ENCODE measurements at regions not wholly inside any gene's neighbourhood (a gene's known extent, or its start where the extent isn't known, plus 50 kb on each side); places are given as distances from the start of the nearest gene placed in this dataset.

GRCh38 chr2:8115966-8116365 is 565.9 kb upstream of the ID2 start:
- intact Hi-C loops (cut with DNase I; ENCODE audit: low total_unique reads) (no loop called here), in situ Hi-C loops (cut with MboI; ENCODE audit: low sequenced_read_pairs in 4 of 4) (no loop called here)
- Histone ChIP-seq H3K27me3 (no peaks in the 10 kb centered on the region), H3K4me3 (no peak overlapping the region), H3K27ac (no peak overlapping the region), H3K36me3 (no peaks in the 10 kb centered on the region), H3K4me1 (no peaks in the 10 kb centered on the region), H3K9me3 (no peaks in the 10 kb centered on the region)
- DNase-seq: no peak
- no peak for ATAC-seq
- TF ChIP-seq POLR2A (IDR thresholded peaks at IDR 0.05) (no peak), CTCF (IDR thresholded peaks at IDR 0.05 in 4 of 5, conservative IDR thresholded peaks at IDR 0.05 in 1 of 5) (no peak)

- no peak overlapping the region for H3K27ac ChIP-seq
- no peaks in the 10 kb centered on the region for H3K27me3 ChIP-seq
- intact Hi-C loops (cut with DNase I; ENCODE audit: low total_unique reads) (no loop called here), in situ Hi-C loops (cut with MboI; ENCODE audit: low sequenced_read_pairs in 4 of 4) (no loop called here)
- H3K36me3 ChIP-seq: no peaks in the 10 kb centered on the region
- H3K9me3 ChIP-seq: no peaks in the 10 kb centered on the region
- no peaks in the 10 kb centered on the region for H3K4me1 ChIP-seq
- TF ChIP-seq CTCF (IDR thresholded peaks at IDR 0.05 in 4 of 5, conservative IDR thresholded peaks at IDR 0.05 in 1 of 5) (no peak), POLR2A (IDR thresholded peaks at IDR 0.05) (no peak)
- ATAC-seq (no peak), DNase-seq (no peak)
- H3K4me3 ChIP-seq: no peak overlapping the region
Measured at GRCh38 chr2:8116661-8117060, 565.2 kb upstream of the ID2 start.

- ATAC-seq: no peak
- Histone ChIP-seq H3K9me3 (no peaks in the 10 kb centered on the region), H3K27ac (peak overlapping the region in 2 of 4 donors; percentile 7 to 20), H3K4me1 (peaks cover 0 to 10% of the 10 kb centered on the region in 2 donors), H3K27me3 (no peaks in the 10 kb centered on the region), H3K4me3 (no peak overlapping the region), H3K36me3 (no peaks in the 10 kb centered on the region)
- in situ Hi-C loops (cut with MboI; ENCODE audit: low sequenced_read_pairs in 4 of 4): no loop called here
- no peak for DNase-seq
- intact Hi-C loops (cut with DNase I; ENCODE audit: low total_unique reads): no loop called here
- TF ChIP-seq CTCF (IDR thresholded peaks at IDR 0.05 in 4 of 5, conservative IDR thresholded peaks at IDR 0.05 in 1 of 5) (no peak), POLR2A (IDR thresholded peaks at IDR 0.05) (no peak)
Measured at GRCh38 chr2:8118940-8119781, 562.7 kb upstream of the ID2 start.

DNA sequence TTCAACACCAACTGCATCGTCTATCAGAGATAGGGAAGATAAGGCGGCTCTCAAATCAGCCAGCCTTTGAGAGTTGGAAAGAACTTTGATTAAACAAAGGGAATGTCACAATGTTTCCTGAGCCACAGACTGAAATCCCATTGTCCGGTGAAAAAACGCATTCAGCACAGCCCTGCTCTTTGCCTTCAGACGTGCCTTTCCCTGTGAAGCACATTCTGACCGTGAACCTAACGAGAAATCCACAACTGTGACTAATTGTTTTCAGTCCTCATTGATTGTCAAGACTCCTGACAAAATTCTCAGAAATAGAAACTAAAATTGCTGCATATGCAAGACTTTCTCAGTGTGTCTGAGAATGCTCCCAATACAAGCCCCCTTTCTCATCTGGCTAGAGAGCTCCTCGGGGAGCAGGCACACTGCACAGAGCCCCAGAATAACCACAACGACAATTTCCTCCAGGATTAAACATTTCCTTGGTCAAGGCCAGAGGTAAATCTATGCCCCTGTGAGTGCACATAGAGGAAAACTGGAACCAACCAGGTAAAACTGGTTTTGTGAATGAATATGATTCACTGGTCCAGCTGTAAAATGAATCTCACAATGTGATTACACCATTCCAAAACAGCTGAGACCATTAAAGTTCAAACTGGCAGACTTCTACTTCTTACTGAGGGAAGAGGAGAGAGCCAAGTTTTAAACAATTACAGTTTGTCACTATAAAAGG is 561.9 kb upstream of the ID2 start:
- Histone ChIP-seq H3K27me3 (no peaks in the 10 kb centered on the region), H3K4me1 (peaks cover 0 to 10% of the 10 kb centered on the region in 2 donors), H3K9me3 (no peaks in the 10 kb centered on the region), H3K36me3 (no peaks in the 10 kb centered on the region), H3K4me3 (no peak overlapping the region), H3K27ac (peak overlapping the region in 3 of 4 donors; percentile 7 to 57 (median 43))
- no peak for TF ChIP-seq POLR2A (IDR thresholded peaks at IDR 0.05)
- TF ChIP-seq CTCF (IDR thresholded peaks at IDR 0.05 in 4 of 5, conservative IDR thresholded peaks at IDR 0.05 in 1 of 5): no peak
- DNase-seq (no peak), ATAC-seq (peak; percentile 49 to 56)
- in situ Hi-C loops (cut with MboI; ENCODE audit: low sequenced_read_pairs in 4 of 4) (no loop called here), intact Hi-C loops (cut with DNase I; ENCODE audit: low total_unique reads) (no loop called here)
